Activated B cell treated with CpG ODN at 0.5 μM for 24 hours (primary cell): ENCODE measurements at regions not wholly inside any gene's neighbourhood (a gene's known extent, or its start where the extent isn't known, plus 50 kb on each side); places are given as distances from the start of the nearest gene placed in this dataset.

Source experiments
- ATAC-seq: fragments of 200-7000 bp; cut with Tn5 transposase; one replicate; pipeline ENCODE4 v1.10.0; 2021; ENCODE audit warnings: low read depth, mild to moderate bottlenecking, moderate library complexity
- CTCF ChIA-PET: fragments of 350-600 bp; sonication (Branson Sonifier 250); formaldehyde crosslinking; loops from one replicate; lab custom pipeline; 2021; ENCODE audit warnings: antibody characterized with exemption; lab: Charles Lee
- POLR2A ChIA-PET: fragments of 350-600 bp; sonication (Branson Sonifier 250); formaldehyde crosslinking; loops from one replicate; lab custom pipeline; 2021; ENCODE audit warnings: antibody characterized with exemption; lab: Charles Lee
- DNase-seq: peaks from one replicate; pipeline ENCODE4 v3.0.0; 2022
- H3K27ac Mint-ChIP-seq: one replicate; pipeline ENCODE4 v1.8.0; 2020; ENCODE audit warnings: mixed read lengths
- H3K27me3 Mint-ChIP-seq: one replicate; pipeline ENCODE4 v1.8.0; 2021; ENCODE audit warnings: mixed read lengths
- H3K36me3 Mint-ChIP-seq: one replicate; pipeline ENCODE4 v1.8.0; 2021; ENCODE audit warnings: low read depth, mixed read lengths
- H3K4me1 Mint-ChIP-seq: one replicate; pipeline ENCODE4 v1.8.0; 2021; ENCODE audit warnings: mixed read lengths
- H3K4me3 Mint-ChIP-seq: one replicate; pipeline ENCODE4 v1.8.0; 2020; ENCODE audit warnings: mild to moderate bottlenecking, mixed read lengths
- H3K9me3 Mint-ChIP-seq: one replicate; pipeline ENCODE4 v1.8.0; 2020; ENCODE audit warnings: mixed read lengths
- intact Hi-C: fragments of 100-400 bp; cut with micrococcal nuclease; formaldehyde crosslinking; loops from one replicate; pipeline ENCODE4 v1.15.1; 2024
- TF ChIP-seq, protein P1 (sequence below): fragments of 200-600 bp; IDR thresholded peaks from one replicate; pipeline ENCODE4 v1.8.0; 2022; ENCODE audit warnings: antibody characterized with exemption, mild to moderate bottlenecking

DNA sequence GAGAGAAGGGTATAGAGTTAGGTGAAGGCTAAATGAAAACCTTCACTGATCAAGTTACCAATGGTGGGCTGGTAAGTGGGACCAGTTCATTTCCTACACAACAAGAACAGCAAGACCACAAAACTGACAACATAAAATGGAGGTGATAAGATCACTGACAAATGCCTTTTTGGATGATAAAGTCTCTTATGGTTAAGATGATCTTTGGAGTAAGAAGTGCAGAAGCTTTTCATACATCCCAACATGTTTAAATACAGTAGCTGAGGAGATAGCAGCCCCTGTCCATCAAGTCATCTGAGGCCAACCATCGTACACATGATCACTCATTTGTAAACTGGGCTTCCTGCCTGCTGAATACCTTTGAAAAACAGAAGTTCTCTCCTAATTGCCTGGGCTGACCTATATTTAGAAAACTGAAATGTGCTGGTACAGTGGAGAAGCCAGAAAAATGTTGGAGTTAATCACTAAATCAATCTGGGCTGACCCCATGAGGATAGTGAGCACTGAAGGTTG lies 259.0 kb upstream of the ZFHX3 start:
- H3K27me3 Mint-ChIP-seq, result no peaks in the 10 kb centered on the region
- H3K36me3 Mint-ChIP-seq, result no peaks in the 10 kb centered on the region
- ATAC-seq, result no peak
- H3K27ac Mint-ChIP-seq, result no peak overlapping the region
- no peaks in the 10 kb centered on the region for H3K9me3 Mint-ChIP-seq
- no peak for DNase-seq
- CTCF ChIA-PET, result no interaction called here
- H3K4me3 Mint-ChIP-seq, result no peak overlapping the region
- intact Hi-C loops, result no loop called here
- H3K4me1 Mint-ChIP-seq, result no peaks in the 10 kb centered on the region
- POLR2A ChIA-PET, result no interaction called here
- TF ChIP-seq, protein P1, sequence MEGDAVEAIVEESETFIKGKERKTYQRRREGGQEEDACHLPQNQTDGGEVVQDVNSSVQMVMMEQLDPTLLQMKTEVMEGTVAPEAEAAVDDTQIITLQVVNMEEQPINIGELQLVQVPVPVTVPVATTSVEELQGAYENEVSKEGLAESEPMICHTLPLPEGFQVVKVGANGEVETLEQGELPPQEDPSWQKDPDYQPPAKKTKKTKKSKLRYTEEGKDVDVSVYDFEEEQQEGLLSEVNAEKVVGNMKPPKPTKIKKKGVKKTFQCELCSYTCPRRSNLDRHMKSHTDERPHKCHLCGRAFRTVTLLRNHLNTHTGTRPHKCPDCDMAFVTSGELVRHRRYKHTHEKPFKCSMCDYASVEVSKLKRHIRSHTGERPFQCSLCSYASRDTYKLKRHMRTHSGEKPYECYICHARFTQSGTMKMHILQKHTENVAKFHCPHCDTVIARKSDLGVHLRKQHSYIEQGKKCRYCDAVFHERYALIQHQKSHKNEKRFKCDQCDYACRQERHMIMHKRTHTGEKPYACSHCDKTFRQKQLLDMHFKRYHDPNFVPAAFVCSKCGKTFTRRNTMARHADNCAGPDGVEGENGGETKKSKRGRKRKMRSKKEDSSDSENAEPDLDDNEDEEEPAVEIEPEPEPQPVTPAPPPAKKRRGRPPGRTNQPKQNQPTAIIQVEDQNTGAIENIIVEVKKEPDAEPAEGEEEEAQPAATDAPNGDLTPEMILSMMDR, result no peak

DNA sequence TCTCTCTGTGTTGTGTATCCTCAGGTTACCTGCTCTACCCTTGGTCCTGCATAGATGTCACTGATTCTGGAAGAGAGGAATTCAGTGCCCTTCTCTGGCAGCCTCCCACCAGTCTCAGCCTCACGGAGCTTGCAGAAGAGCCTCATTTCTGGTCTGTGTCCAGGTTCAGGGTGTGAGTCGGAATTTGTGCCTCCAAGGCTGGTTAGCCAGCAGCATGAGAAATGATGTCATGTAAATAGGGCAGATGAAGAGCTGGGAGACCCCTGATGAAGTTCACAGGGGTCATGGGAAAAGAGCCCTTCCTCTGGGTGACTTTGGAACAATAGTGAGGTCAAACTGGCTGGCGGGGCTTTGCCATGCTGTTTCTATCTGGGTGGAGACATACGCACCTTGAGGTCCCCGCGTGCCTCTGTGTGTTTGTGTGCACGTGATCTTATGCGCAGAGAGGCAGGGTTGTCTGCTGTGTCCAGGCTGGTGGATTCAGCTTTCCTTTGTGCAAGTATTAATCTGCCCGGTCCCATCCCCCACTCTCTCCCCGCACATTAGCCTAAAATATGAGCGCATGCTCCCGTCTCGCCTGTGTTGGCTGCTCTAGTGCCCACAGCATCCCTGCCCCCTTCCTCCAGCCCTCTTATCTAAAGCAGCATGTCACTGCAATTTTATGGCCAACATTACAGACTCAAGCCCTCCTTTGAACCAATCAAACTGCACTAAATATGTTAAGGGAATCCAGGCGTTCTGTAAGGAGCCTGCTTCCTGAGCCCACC lies 256.3 kb upstream of the ZFHX3 start:
- no peak for ATAC-seq
- no peak overlapping the region for H3K27ac Mint-ChIP-seq
- H3K36me3 Mint-ChIP-seq, result no peaks in the 10 kb centered on the region
- H3K9me3 Mint-ChIP-seq, result no peaks in the 10 kb centered on the region
- H3K4me3 Mint-ChIP-seq, result no peak overlapping the region
- ChIA-PET POLR2A (no interaction called here), CTCF (no interaction called here)
- intact Hi-C loops, result no loop called here
- H3K27me3 Mint-ChIP-seq, result no peaks in the 10 kb centered on the region
- no peaks in the 10 kb centered on the region for H3K4me1 Mint-ChIP-seq
- TF ChIP-seq, protein P1, result no peak
- DNase-seq, result no peak

DNA sequence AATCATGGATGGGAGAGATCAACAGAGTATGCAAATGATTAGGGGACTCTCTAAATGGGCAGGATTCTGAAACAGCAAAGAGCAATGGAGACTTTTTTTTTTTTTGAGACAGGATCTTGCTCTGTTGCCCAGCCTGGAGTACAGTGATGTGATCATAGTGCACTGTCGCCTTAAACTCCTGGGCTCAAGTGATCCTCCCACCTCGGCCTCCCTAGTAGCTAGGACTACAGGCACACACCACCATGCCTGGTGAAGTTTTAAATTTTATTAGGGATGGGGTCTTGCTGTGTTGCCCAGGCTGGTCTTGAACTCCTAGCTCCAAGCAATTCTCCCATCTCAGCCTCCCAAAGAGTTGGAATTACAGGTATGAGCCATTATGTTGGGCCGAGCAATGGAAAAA lies 255.0 kb upstream of the ZFHX3 start:
- no peak for DNase-seq
- POLR2A ChIA-PET, result interaction anchor here (0.6 kb wide), 1 partner anchor 1034 kb away, joined by 4 read pairs; no protein-coding TSS in a partner anchor
- CTCF ChIA-PET, result no interaction called here
- no peak for ATAC-seq
- Mint-ChIP-seq H3K4me1 (no peaks in the 10 kb centered on the region), H3K36me3 (no peaks in the 10 kb centered on the region), H3K9me3 (no peaks in the 10 kb centered on the region), H3K27ac (no peak overlapping the region), H3K4me3 (no peak overlapping the region), H3K27me3 (no peaks in the 10 kb centered on the region)
- TF ChIP-seq, protein P1, result no peak
- intact Hi-C loops, result no loop called here

DNA sequence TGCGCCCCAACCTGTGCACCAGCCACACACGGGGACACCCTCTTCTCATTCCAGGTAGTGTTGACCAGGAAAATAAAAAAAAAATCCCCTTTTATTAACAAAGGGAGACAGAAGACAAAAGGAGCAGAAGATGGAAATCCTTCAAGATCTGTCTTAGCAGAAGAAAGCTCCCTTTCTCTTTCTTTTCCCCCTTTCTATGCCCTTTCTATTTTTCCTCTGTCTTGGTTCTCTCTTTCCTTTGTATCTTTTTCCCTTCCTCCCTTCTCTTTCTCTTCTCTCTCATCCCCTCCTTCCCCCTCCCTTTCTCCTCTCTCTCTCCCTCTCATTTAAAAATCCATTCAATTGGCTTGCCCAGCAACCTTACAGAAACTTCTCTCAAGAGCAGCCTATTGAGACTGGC lies 254.1 kb upstream of the ZFHX3 start:
- intact Hi-C loops, result no loop called here
- ChIA-PET CTCF (no interaction called here), POLR2A (no interaction called here)
- TF ChIP-seq, protein P1, result no peak
- no peak overlapping the region for H3K4me3 Mint-ChIP-seq
- no peak for DNase-seq
- H3K27me3 Mint-ChIP-seq, result no peaks in the 10 kb centered on the region
- ATAC-seq, result no peak
- no peaks in the 10 kb centered on the region for H3K4me1 Mint-ChIP-seq
- H3K27ac Mint-ChIP-seq, result no peak overlapping the region
- H3K36me3 Mint-ChIP-seq, result no peaks in the 10 kb centered on the region
- H3K9me3 Mint-ChIP-seq, result no peaks in the 10 kb centered on the region

DNA sequence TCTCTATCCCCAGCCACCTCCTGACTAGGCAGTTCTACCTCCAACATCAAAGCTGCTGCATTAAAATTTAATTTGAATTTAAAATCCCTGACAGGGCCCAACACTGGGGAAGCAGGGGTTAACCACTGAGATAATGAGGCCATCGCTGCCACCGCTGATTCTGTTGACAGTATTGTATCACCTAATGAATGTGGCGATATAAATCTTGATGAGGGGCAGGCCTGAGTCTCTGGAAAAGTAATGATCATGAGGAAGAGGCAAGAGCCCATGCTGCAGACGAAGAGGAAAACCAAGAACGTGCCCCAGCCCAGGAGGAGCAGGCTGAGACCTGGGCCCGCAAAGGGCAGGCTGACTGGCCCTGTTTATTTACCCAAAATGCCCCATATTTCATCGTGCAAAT lies 251.4 kb upstream of the ZFHX3 start:
- DNase-seq, result no peak
- intact Hi-C loops, result no loop called here
- Mint-ChIP-seq H3K36me3 (no peaks in the 10 kb centered on the region), H3K4me3 (no peak overlapping the region), H3K9me3 (no peaks in the 10 kb centered on the region), H3K27ac (no peak overlapping the region), H3K4me1 (no peaks in the 10 kb centered on the region), H3K27me3 (no peaks in the 10 kb centered on the region)
- CTCF ChIA-PET, result no interaction called here
- TF ChIP-seq, protein P1, result no peak
- no peak for ATAC-seq
- POLR2A ChIA-PET, result no interaction called here
